HUES48 (cell line): ENCODE measurements at regions not wholly inside any gene's neighbourhood (a gene's known extent, or its start where the extent isn't known, plus 50 kb on each side); places are given as distances from the start of the nearest gene placed in this dataset.
A peak's percentile ranks its signal among the peaks of the same experiment; 100 is the strongest.
"Not testable (repeated sequence)": the region's sequence is repeated elsewhere in the genome, so short reads cannot be mapped to it uniquely, and the experiment has no call there.

Experiments
- H3K27ac ChIP-seq: one replicate; pipeline ENCODE4 v1.7.0; 2013; ENCODE audit warnings: low read depth, low read length, inconsistent platforms
- H3K27me3 ChIP-seq: 2 replicates; pipeline ENCODE4 v1.6.1; 2013; ENCODE audit warnings: mild to moderate bottlenecking, low read length; ENCODE audit not compliant: control insufficient read depth, insufficient read depth
- H3K36me3 ChIP-seq: 2 replicates; pipeline ENCODE4 v1.6.1; 2013; ENCODE audit warnings: low read length; ENCODE audit not compliant: control insufficient read depth, insufficient read depth
- H3K4me1 ChIP-seq: 2 replicates; pipeline ENCODE4 v1.6.1; 2013; ENCODE audit warnings: mild to moderate bottlenecking, low read length; ENCODE audit not compliant: control insufficient read depth, insufficient read depth
- H3K4me3 ChIP-seq: 2 replicates; pipeline ENCODE4 v1.5.1; 2013; ENCODE audit warnings: mild to moderate bottlenecking, low read depth, low read length
- H3K9ac ChIP-seq: 2 replicates; pipeline ENCODE4 v1.6.1; 2013; ENCODE audit warnings: mild to moderate bottlenecking, low read depth, low read length, moderate library complexity
- H3K9me3 ChIP-seq: 2 replicates; pipeline ENCODE4 v1.6.1; 2013; ENCODE audit warnings: low read length; ENCODE audit not compliant: control insufficient read depth, insufficient read depth

GRCh38 chr12:124070394-124071074 lies 97.5 kb downstream of the ZNF664 start:
- H3K9me3 ChIP-seq, H3K9ac ChIP-seq, H3K27ac ChIP-seq, H3K27me3 ChIP-seq, H3K4me3 ChIP-seq, H3K36me3 ChIP-seq: not testable (repeated sequence)
- H3K4me1 ChIP-seq = peaks cover 25% of the 10 kb centered on the region

- H3K4me1 ChIP-seq = peaks cover 25% of the 10 kb centered on the region
- H3K9me3 ChIP-seq = peaks cover under 1% of the 10 kb centered on the region; the same call in 1 of the 2 replicates
- no peak overlapping the region for H3K27ac ChIP-seq
- H3K9ac ChIP-seq = no peak overlapping the region
- no peak overlapping the region for H3K4me3 ChIP-seq
- H3K36me3 ChIP-seq = no peaks in the 10 kb centered on the region
- H3K27me3 ChIP-seq = no peaks in the 10 kb centered on the region
These were observed 98.0 kb downstream of the ZNF664 start for GRCh38 chr12:124071075-124071443.

- Histone ChIP-seq H3K4me3 (no peak overlapping the region; the same call in 1 of the 2 replicates), H3K36me3 (no peaks in the 10 kb centered on the region), H3K27ac (peak overlapping the region; percentile 55)
These were observed 100.5 kb downstream of the ZNF664 start for GRCh38 chr12:124073356-124074035.

GRCh38 chr12:124075841-124076240 lies 102.8 kb downstream of the ZNF664 start:
- Histone ChIP-seq H3K36me3 (no peaks in the 10 kb centered on the region), H3K9me3 (no peaks in the 10 kb centered on the region), H3K27me3 (no peaks in the 10 kb centered on the region), H3K9ac (no peak overlapping the region), H3K4me3 (no peak overlapping the region), H3K4me1 (peaks cover 27% of the 10 kb centered on the region), H3K27ac (no peak overlapping the region)

More at GRCh38 chr12:124073356-124074035, 100.5 kb downstream of the ZNF664 start:
- no peaks in the 10 kb centered on the region for H3K9me3 ChIP-seq
- no peak overlapping the region for H3K9ac ChIP-seq
- H3K4me1 ChIP-seq = peaks cover 25% of the 10 kb centered on the region
- H3K27me3 ChIP-seq = no peaks in the 10 kb centered on the region

GRCh38 chr12:124077701-124078100 lies 104.7 kb downstream of the ZNF664 start:
- H3K27me3 ChIP-seq = no peaks in the 10 kb centered on the region
- H3K9ac ChIP-seq = no peak overlapping the region
- H3K4me3 ChIP-seq = no peak overlapping the region
- H3K4me1 ChIP-seq = peaks cover 13% of the 10 kb centered on the region
- H3K27ac ChIP-seq = no peak overlapping the region
- H3K36me3 ChIP-seq = no peaks in the 10 kb centered on the region
- H3K9me3 ChIP-seq = no peaks in the 10 kb centered on the region

- no peaks in the 10 kb centered on the region for H3K9me3 ChIP-seq
- H3K4me1 ChIP-seq = peaks cover 7% of the 10 kb centered on the region
- no peak overlapping the region for H3K9ac ChIP-seq
- no peaks in the 10 kb centered on the region for H3K36me3 ChIP-seq
- H3K27ac ChIP-seq = no peak overlapping the region
- H3K27me3 ChIP-seq = no peaks in the 10 kb centered on the region
- H3K4me3 ChIP-seq = no peak overlapping the region
These were observed 105.8 kb downstream of the ZNF664 start for GRCh38 chr12:124078800-124079199.

- no peak overlapping the region for H3K27ac ChIP-seq
- no peak overlapping the region for H3K9ac ChIP-seq
- 0 out of 2 replicates have a peak, but pooled peaks cover 4% of the 10 kb centered on the region for H3K4me1 ChIP-seq
- no peak overlapping the region for H3K4me3 ChIP-seq
- H3K9me3 ChIP-seq = no peaks in the 10 kb centered on the region
- H3K27me3 ChIP-seq = no peaks in the 10 kb centered on the region
- no peaks in the 10 kb centered on the region for H3K36me3 ChIP-seq
These were observed 107.6 kb downstream of the ZNF664 start for GRCh38 chr12:124080649-124081048.

GRCh38 chr12:124082012-124082411 lies 109.0 kb downstream of the ZNF664 start:
- 0 out of 2 replicates have a peak, but pooled peaks cover 4% of the 10 kb centered on the region for H3K4me1 ChIP-seq
- H3K4me3 ChIP-seq = no peak overlapping the region
- no peaks in the 10 kb centered on the region for H3K27me3 ChIP-seq
- no peak overlapping the region for H3K27ac ChIP-seq
- H3K9ac ChIP-seq = no peak overlapping the region
- no peaks in the 10 kb centered on the region for H3K36me3 ChIP-seq
- no peaks in the 10 kb centered on the region for H3K9me3 ChIP-seq

GRCh38 chr12:124082687-124083086 lies 109.7 kb downstream of the ZNF664 start:
- Histone ChIP-seq H3K9ac (no peak overlapping the region), H3K4me1 (peaks cover 6% of the 10 kb centered on the region; the same call in 1 of the 2 replicates), H3K27ac (no peak overlapping the region), H3K27me3 (no peaks in the 10 kb centered on the region), H3K36me3 (no peaks in the 10 kb centered on the region), H3K9me3 (no peaks in the 10 kb centered on the region), H3K4me3 (no peak overlapping the region)

- Histone ChIP-seq H3K4me1 (peaks cover 12% of the 10 kb centered on the region; the same call in 1 of the 2 replicates), H3K9ac (no peak overlapping the region), H3K4me3 (no peak overlapping the region), H3K36me3 (no peaks in the 10 kb centered on the region), H3K27ac (no peak overlapping the region), H3K9me3 (no peaks in the 10 kb centered on the region), H3K27me3 (no peaks in the 10 kb centered on the region)
These were observed 110.7 kb downstream of the ZNF664 start for GRCh38 chr12:124083708-124084107.
